ENCODE measurements at regions not wholly inside any gene's neighbourhood (a gene's known extent, or its start where the extent isn't known, plus 50 kb on each side); places are given as distances from the start of the nearest gene placed in this dataset.

- peak; percentile 38 to 46 for DNase-seq
- intact Hi-C loops (cut with DNase I; ENCODE audit: low total_unique reads) = no loop called here
Observed at GRCh38 chr7:52260046-52260665, 775.3 kb upstream of the POM121L12 start.

GRCh38 chr7:52257890-52258289 lies 777.5 kb upstream of the POM121L12 start:
- Histone ChIP-seq H3K27me3 (no peaks in the 10 kb centered on the region), H3K4me3 (no peak overlapping the region), H3K27ac (no peak overlapping the region), H3K36me3 (no peaks in the 10 kb centered on the region), H3K9me3 (no peaks in the 10 kb centered on the region), H3K4me1 (peaks cover 0 to 3% (median 0%) of the 10 kb centered on the region in 4 donors)
- no peak for TF ChIP-seq POLR2A (IDR thresholded peaks at IDR 0.05)
- TF ChIP-seq EP300 (IDR thresholded peaks at IDR 0.05) = no peak
- TF ChIP-seq POLR2AphosphoS5 (IDR thresholded peaks at IDR 0.05) = no peak
- TF ChIP-seq CTCF (IDR thresholded peaks at IDR 0.05) = no peak
- intact Hi-C loops (cut with DNase I; ENCODE audit: low total_unique reads) = no loop called here
- DNase-seq = peak in 1 of 2 donors; percentile 17
- 30 to 50% (median 37%) methylated on average over 2 of the region's 2 CpGs for WGBS, 5 donors

More at GRCh38 chr7:52260046-52260665, 775.3 kb upstream of the POM121L12 start:
- WGBS, 5 donors = 57 to 67% (median 58%) methylated on average over 6 of the region's 6 CpGs
- H3K27ac ChIP-seq = no peak overlapping the region
- H3K36me3 ChIP-seq = no peaks in the 10 kb centered on the region
- H3K4me1 ChIP-seq = peaks cover 0 to 3% (median 0%) of the 10 kb centered on the region in 4 donors
- no peaks in the 10 kb centered on the region for H3K9me3 ChIP-seq
- no peaks in the 10 kb centered on the region for H3K27me3 ChIP-seq
- H3K4me3 ChIP-seq = no peak overlapping the region
- no peak for TF ChIP-seq POLR2A (IDR thresholded peaks at IDR 0.05)
- TF ChIP-seq CTCF (IDR thresholded peaks at IDR 0.05) = peak in 4 of 7 experiments; percentile 11 to 40 (median 18)

- DNase-seq = no peak
- Histone ChIP-seq H3K4me1 (peaks cover 0 to 3% (median 0%) of the 10 kb centered on the region in 4 donors), H3K9me3 (no peaks in the 10 kb centered on the region), H3K36me3 (no peaks in the 10 kb centered on the region), H3K27ac (no peak overlapping the region), H3K27me3 (no peaks in the 10 kb centered on the region), H3K4me3 (no peak overlapping the region)
- 46 to 64% (median 53%) methylated on average over 4 of the region's 4 CpGs for WGBS, 5 donors
- intact Hi-C loops (cut with DNase I; ENCODE audit: low total_unique reads) = no loop called here
- TF ChIP-seq POLR2A (IDR thresholded peaks at IDR 0.05) = no peak
- no peak for TF ChIP-seq CTCF (IDR thresholded peaks at IDR 0.05)
- TF ChIP-seq POLR2AphosphoS5 (IDR thresholded peaks at IDR 0.05) = no peak
- no peak for TF ChIP-seq EP300 (IDR thresholded peaks at IDR 0.05)
Observed at GRCh38 chr7:52254396-52255010, 780.9 kb upstream of the POM121L12 start.

GRCh38 chr7:52253953-52254352 lies 781.5 kb upstream of the POM121L12 start:
- 65 to 75% (median 74%) methylated on average over 5 of the region's 5 CpGs for WGBS, 5 donors
- Histone ChIP-seq H3K4me3 (no peak overlapping the region), H3K9me3 (no peaks in the 10 kb centered on the region), H3K27ac (no peak overlapping the region), H3K36me3 (no peaks in the 10 kb centered on the region), H3K27me3 (no peaks in the 10 kb centered on the region), H3K4me1 (peaks cover 0 to 3% (median 0%) of the 10 kb centered on the region in 4 donors)
- intact Hi-C loops (cut with DNase I; ENCODE audit: low total_unique reads) = no loop called here
- TF ChIP-seq POLR2AphosphoS5 (IDR thresholded peaks at IDR 0.05) (no peak), EP300 (IDR thresholded peaks at IDR 0.05) (no peak), POLR2A (IDR thresholded peaks at IDR 0.05) (no peak), CTCF (IDR thresholded peaks at IDR 0.05) (no peak)
- DNase-seq = no peak
